ENCODE measurements at regions not wholly inside any gene's neighbourhood (a gene's known extent, or its start where the extent isn't known, plus 50 kb on each side); places are given as distances from the start of the nearest gene placed in this dataset.

DNA sequence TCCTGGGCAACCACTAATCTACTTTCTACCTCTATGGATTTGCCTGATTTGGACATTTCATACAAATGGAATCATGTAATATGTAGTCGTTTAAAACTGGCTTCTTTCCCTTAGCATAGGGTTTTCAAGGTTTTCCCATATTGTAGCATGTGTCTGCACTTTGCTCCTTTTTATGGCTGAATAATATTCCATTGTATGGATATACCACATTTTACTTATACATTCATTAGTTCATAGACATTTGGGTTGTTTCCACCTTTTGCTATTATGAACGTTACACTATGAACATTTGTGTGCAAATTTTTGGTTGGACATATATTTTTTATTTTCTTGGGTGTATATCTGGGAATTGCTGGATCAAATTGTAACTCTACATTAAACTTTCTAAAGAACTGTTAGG, 600.4 kb upstream of the NOX3 start:
- TF ChIP-seq, protein P1, sequence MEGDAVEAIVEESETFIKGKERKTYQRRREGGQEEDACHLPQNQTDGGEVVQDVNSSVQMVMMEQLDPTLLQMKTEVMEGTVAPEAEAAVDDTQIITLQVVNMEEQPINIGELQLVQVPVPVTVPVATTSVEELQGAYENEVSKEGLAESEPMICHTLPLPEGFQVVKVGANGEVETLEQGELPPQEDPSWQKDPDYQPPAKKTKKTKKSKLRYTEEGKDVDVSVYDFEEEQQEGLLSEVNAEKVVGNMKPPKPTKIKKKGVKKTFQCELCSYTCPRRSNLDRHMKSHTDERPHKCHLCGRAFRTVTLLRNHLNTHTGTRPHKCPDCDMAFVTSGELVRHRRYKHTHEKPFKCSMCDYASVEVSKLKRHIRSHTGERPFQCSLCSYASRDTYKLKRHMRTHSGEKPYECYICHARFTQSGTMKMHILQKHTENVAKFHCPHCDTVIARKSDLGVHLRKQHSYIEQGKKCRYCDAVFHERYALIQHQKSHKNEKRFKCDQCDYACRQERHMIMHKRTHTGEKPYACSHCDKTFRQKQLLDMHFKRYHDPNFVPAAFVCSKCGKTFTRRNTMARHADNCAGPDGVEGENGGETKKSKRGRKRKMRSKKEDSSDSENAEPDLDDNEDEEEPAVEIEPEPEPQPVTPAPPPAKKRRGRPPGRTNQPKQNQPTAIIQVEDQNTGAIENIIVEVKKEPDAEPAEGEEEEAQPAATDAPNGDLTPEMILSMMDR (conservative IDR thresholded peaks at IDR 0.05; ENCODE audit: low read depth in 2 of 2), result no peak
- TF ChIP-seq, protein P2, sequence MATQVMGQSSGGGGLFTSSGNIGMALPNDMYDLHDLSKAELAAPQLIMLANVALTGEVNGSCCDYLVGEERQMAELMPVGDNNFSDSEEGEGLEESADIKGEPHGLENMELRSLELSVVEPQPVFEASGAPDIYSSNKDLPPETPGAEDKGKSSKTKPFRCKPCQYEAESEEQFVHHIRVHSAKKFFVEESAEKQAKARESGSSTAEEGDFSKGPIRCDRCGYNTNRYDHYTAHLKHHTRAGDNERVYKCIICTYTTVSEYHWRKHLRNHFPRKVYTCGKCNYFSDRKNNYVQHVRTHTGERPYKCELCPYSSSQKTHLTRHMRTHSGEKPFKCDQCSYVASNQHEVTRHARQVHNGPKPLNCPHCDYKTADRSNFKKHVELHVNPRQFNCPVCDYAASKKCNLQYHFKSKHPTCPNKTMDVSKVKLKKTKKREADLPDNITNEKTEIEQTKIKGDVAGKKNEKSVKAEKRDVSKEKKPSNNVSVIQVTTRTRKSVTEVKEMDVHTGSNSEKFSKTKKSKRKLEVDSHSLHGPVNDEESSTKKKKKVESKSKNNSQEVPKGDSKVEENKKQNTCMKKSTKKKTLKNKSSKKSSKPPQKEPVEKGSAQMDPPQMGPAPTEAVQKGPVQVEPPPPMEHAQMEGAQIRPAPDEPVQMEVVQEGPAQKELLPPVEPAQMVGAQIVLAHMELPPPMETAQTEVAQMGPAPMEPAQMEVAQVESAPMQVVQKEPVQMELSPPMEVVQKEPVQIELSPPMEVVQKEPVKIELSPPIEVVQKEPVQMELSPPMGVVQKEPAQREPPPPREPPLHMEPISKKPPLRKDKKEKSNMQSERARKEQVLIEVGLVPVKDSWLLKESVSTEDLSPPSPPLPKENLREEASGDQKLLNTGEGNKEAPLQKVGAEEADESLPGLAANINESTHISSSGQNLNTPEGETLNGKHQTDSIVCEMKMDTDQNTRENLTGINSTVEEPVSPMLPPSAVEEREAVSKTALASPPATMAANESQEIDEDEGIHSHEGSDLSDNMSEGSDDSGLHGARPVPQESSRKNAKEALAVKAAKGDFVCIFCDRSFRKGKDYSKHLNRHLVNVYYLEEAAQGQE (IDR thresholded peaks at IDR 0.05; ENCODE audit: unreplicated experiment), result no peak
- TF ChIP-seq POLR2AphosphoS5 (IDR thresholded peaks at IDR 0.05; ENCODE audit: low read depth) (no peak), EZH2 (IDR thresholded peaks at IDR 0.05; ENCODE audit: low read depth, unreplicated experiment) (no peak), JUNB (IDR thresholded peaks at IDR 0.05; ENCODE audit: unreplicated experiment) (no peak), EZH2phosphoT487 (IDR thresholded peaks at IDR 0.05; ENCODE audit: unreplicated experiment) (no peak), CREB1 (CRISPR knock-in tag; IDR thresholded peaks at IDR 0.05; ENCODE audit: low read depth) (no peak), ZNF331 (CRISPR knock-in tag; IDR thresholded peaks at IDR 0.05; ENCODE audit: low read depth) (no peak), NANOG (IDR thresholded peaks at IDR 0.05; ENCODE audit: borderline replicate concordance) (no peak), ZNF114 (CRISPR knock-in tag; IDR thresholded peaks at IDR 0.05) (no peak)
- TF ChIP-seq, protein P3, sequence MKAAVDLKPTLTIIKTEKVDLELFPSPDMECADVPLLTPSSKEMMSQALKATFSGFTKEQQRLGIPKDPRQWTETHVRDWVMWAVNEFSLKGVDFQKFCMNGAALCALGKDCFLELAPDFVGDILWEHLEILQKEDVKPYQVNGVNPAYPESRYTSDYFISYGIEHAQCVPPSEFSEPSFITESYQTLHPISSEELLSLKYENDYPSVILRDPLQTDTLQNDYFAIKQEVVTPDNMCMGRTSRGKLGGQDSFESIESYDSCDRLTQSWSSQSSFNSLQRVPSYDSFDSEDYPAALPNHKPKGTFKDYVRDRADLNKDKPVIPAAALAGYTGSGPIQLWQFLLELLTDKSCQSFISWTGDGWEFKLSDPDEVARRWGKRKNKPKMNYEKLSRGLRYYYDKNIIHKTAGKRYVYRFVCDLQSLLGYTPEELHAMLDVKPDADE (IDR thresholded peaks at IDR 0.05), result no peak
- TF ChIP-seq, protein P4, sequence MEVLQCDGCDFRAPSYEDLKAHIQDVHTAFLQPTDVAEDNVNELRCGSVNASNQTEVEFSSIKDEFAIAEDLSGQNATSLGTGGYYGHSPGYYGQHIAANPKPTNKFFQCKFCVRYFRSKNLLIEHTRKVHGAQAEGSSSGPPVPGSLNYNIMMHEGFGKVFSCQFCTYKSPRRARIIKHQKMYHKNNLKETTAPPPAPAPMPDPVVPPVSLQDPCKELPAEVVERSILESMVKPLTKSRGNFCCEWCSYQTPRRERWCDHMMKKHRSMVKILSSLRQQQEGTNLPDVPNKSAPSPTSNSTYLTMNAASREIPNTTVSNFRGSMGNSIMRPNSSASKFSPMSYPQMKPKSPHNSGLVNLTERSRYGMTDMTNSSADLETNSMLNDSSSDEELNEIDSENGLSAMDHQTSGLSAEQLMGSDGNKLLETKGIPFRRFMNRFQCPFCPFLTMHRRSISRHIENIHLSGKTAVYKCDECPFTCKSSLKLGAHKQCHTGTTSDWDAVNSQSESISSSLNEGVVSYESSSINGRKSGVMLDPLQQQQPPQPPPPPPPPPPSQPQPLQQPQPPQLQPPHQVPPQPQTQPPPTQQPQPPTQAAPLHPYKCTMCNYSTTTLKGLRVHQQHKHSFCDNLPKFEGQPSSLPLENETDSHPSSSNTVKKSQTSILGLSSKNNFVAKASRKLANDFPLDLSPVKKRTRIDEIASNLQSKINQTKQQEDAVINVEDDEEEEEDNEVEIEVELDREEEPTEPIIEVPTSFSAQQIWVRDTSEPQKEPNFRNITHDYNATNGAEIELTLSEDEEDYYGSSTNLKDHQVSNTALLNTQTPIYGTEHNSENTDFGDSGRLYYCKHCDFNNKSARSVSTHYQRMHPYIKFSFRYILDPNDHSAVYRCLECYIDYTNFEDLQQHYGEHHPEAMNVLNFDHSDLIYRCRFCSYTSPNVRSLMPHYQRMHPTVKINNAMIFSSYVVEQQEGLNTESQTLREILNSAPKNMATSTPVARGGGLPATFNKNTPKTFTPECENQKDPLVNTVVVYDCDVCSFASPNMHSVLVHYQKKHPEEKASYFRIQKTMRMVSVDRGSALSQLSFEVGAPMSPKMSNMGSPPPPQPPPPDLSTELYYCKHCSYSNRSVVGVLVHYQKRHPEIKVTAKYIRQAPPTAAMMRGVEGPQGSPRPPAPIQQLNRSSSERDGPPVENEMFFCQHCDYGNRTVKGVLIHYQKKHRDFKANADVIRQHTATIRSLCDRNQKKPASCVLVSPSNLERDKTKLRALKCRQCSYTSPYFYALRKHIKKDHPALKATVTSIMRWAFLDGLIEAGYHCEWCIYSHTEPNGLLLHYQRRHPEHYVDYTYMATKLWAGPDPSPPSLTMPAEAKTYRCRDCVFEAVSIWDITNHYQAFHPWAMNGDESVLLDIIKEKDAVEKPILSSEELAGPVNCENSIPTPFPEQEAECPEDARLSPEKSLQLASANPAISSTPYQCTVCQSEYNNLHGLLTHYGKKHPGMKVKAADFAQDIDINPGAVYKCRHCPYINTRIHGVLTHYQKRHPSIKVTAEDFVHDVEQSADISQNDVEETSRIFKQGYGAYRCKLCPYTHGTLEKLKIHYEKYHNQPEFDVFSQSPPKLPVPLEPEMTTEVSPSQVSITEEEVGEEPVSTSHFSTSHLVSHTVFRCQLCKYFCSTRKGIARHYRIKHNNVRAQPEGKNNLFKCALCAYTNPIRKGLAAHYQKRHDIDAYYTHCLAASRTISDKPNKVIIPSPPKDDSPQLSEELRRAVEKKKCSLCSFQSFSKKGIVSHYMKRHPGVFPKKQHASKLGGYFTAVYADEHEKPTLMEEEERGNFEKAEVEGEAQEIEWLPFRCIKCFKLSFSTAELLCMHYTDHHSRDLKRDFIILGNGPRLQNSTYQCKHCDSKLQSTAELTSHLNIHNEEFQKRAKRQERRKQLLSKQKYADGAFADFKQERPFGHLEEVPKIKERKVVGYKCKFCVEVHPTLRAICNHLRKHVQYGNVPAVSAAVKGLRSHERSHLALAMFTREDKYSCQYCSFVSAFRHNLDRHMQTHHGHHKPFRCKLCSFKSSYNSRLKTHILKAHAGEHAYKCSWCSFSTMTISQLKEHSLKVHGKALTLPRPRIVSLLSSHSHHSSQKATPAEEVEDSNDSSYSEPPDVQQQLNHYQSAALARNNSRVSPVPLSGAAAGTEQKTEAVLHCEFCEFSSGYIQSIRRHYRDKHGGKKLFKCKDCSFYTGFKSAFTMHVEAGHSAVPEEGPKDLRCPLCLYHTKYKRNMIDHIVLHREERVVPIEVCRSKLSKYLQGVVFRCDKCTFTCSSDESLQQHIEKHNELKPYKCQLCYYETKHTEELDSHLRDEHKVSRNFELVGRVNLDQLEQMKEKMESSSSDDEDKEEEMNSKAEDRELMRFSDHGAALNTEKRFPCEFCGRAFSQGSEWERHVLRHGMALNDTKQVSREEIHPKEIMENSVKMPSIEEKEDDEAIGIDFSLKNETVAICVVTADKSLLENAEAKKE (CRISPR knock-in tag; IDR thresholded peaks at IDR 0.05), result no peak

All from GM23338 (cell line).